ENCODE measurements at regions not wholly inside any gene's neighbourhood (a gene's known extent, or its start where the extent isn't known, plus 50 kb on each side); places are given as distances from the start of the nearest gene placed in this dataset.

GRCh38 chr3:117537949-117538348 lies 828.4 kb downstream of the TUSC7 start:
- no peak for FAIRE-seq
- H3K9me3 ChIP-seq (ENCODE audit: control insufficient read depth in 2 of 3, insufficient read depth in 1 of 3, low read length in 3 of 3): no peaks in the 10 kb centered on the region

DNA sequence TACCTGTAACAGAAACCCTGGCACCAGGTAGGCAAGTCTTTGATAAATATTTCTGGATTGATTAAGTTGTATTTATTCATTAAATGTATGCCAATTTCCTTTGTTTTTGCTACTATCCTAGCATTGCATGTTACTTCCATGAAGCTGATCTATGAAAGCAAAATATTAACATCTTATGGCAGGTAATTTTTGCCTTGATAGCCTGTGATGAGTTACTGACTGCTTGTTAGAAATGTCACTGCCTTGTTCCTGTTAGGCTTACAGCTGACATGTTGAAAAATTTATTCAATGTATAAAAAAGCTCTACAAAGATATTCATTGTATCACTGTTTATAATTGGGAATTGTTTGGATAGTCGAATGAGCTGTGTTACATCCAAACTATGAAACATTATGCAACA lies 830.1 kb downstream of the TUSC7 start:
- Histone ChIP-seq H3K4me1 (ENCODE audit: control insufficient read depth in 2 of 3, insufficient read depth in 2 of 3, low read depth in 1 of 3, low read length in 3 of 3) (no peaks in the 10 kb centered on the region), H3K27ac (ENCODE audit: low read depth in 2 of 2, low read length in 2 of 2) (no peak overlapping the region), H3K27me3 (ENCODE audit: control insufficient read depth, insufficient read depth, low read length) (no peaks in the 10 kb centered on the region), H3K9me3 (ENCODE audit: control insufficient read depth in 2 of 3, insufficient read depth in 1 of 3, low read length in 3 of 3) (no peaks in the 10 kb centered on the region), H3K9ac (ENCODE audit: low read length in 3 of 3) (no peak overlapping the region), H3K4me3 (ENCODE audit: low read length in 3 of 3) (no peak overlapping the region), H3K36me3 (ENCODE audit: control insufficient read depth in 2 of 3, insufficient read depth in 3 of 3, low read length in 3 of 3) (no peaks in the 10 kb centered on the region)
- no peak for DNase-seq
- intact Hi-C loops (cut with DNase I): no loop called here
- FAIRE-seq: no peak
- TF ChIP-seq CTCF (IDR thresholded peaks at IDR 0.05; ENCODE audit: borderline replicate concordance, extremely low read depth, insufficient read depth): no peak

More at GRCh38 chr3:117537949-117538348, 828.4 kb downstream of the TUSC7 start:
- no peak overlapping the region for H3K4me3 ChIP-seq (ENCODE audit: low read length in 3 of 3)
- no peak overlapping the region for H3K27ac ChIP-seq (ENCODE audit: low read depth in 2 of 2, low read length in 2 of 2)
- TF ChIP-seq CTCF (IDR thresholded peaks at IDR 0.05; ENCODE audit: borderline replicate concordance, extremely low read depth, insufficient read depth): no peak
- no peak for DNase-seq
- intact Hi-C loops (cut with DNase I): no loop called here
- no peaks in the 10 kb centered on the region for H3K4me1 ChIP-seq (ENCODE audit: control insufficient read depth in 2 of 3, insufficient read depth in 2 of 3, low read depth in 1 of 3, low read length in 3 of 3)
- no peak overlapping the region for H3K9ac ChIP-seq (ENCODE audit: low read length in 3 of 3)
- no peaks in the 10 kb centered on the region for H3K27me3 ChIP-seq (ENCODE audit: control insufficient read depth, insufficient read depth, low read length)
- H3K36me3 ChIP-seq (ENCODE audit: control insufficient read depth in 2 of 3, insufficient read depth in 3 of 3, low read length in 3 of 3): no peaks in the 10 kb centered on the region

DNA sequence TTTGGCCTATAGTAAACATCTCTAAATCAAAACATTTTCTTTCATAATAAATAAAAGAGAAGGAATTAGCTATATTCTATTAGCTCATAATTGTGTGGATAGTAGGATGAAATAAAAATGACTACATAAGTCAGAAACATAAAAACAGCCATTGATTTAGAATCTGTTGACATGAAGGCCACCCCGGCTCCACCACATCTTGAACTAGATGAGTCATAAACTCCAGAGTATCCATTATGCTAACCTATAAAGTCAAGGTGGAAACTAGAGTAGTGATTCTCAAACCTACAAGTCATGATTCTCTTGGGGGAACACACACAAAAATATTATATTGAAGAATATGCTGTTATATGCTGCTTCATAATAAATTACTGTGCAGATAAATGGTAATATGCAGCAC lies 831.0 kb downstream of the TUSC7 start:
- DNase-seq: no peak
- Histone ChIP-seq H3K9me3 (ENCODE audit: control insufficient read depth in 2 of 3, insufficient read depth in 1 of 3, low read length in 3 of 3) (no peaks in the 10 kb centered on the region), H3K27me3 (ENCODE audit: control insufficient read depth, insufficient read depth, low read length) (no peaks in the 10 kb centered on the region), H3K4me3 (ENCODE audit: low read length in 3 of 3) (no peak overlapping the region), H3K36me3 (ENCODE audit: control insufficient read depth in 2 of 3, insufficient read depth in 3 of 3, low read length in 3 of 3) (no peaks in the 10 kb centered on the region), H3K27ac (ENCODE audit: low read depth in 2 of 2, low read length in 2 of 2) (no peak overlapping the region), H3K9ac (ENCODE audit: low read length in 3 of 3) (no peak overlapping the region), H3K4me1 (ENCODE audit: control insufficient read depth in 2 of 3, insufficient read depth in 2 of 3, low read depth in 1 of 3, low read length in 3 of 3) (no peaks in the 10 kb centered on the region)
- no peak for FAIRE-seq
- no peak for TF ChIP-seq CTCF (IDR thresholded peaks at IDR 0.05; ENCODE audit: borderline replicate concordance, extremely low read depth, insufficient read depth)
- intact Hi-C loops (cut with DNase I): no loop called here

DNA sequence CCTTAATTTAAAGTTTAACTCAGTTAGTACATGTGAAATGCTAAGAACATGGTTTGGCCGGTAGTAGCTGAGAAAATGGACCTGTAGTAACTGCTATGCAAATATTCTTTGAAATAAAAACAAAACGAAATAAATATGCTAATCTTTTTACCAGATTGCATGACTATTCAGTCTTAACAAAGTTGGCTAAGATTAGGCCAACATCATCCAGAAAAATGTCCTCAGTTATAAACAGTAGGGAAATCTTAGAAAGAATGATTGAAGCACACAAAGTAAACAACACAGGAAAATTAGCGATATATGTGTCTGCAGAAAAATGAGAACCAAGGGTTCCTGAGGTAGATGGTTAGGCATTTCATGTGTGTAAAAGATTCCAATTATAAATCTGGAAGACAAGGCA lies 832.1 kb downstream of the TUSC7 start:
- Histone ChIP-seq H3K4me1 (ENCODE audit: control insufficient read depth in 2 of 3, insufficient read depth in 2 of 3, low read depth in 1 of 3, low read length in 3 of 3) (no peaks in the 10 kb centered on the region), H3K36me3 (ENCODE audit: control insufficient read depth in 2 of 3, insufficient read depth in 3 of 3, low read length in 3 of 3) (no peaks in the 10 kb centered on the region), H3K27me3 (ENCODE audit: control insufficient read depth, insufficient read depth, low read length) (no peaks in the 10 kb centered on the region), H3K9ac (ENCODE audit: low read length in 3 of 3) (no peak overlapping the region), H3K9me3 (ENCODE audit: control insufficient read depth in 2 of 3, insufficient read depth in 1 of 3, low read length in 3 of 3) (no peaks in the 10 kb centered on the region), H3K27ac (ENCODE audit: low read depth in 2 of 2, low read length in 2 of 2) (no peak overlapping the region), H3K4me3 (ENCODE audit: low read length in 3 of 3) (no peak overlapping the region)
- DNase-seq (no peak), FAIRE-seq (no peak)
- intact Hi-C loops (cut with DNase I): no loop called here
- TF ChIP-seq CTCF (IDR thresholded peaks at IDR 0.05; ENCODE audit: borderline replicate concordance, extremely low read depth, insufficient read depth): no peak

Measured in kidney (tissue), 13 donors.